Cardiac fibroblast (primary cell): ENCODE measurements at regions not wholly inside any gene's neighbourhood (a gene's known extent, or its start where the extent isn't known, plus 50 kb on each side); places are given as distances from the start of the nearest gene placed in this dataset.

ENCODE experiments used
- DNase-seq, 2 donors: peaks; one replicate each; pipeline versions ENCODE4 v3.0.0 to v3.0.0-alpha.2; 2010; ENCODE audit warnings: low read depth in 2 of 2
- H3K4me3 ChIP-seq, 2 donors: replicated peaks in 1 of 2; 1 replicate in 1 of 2; 2 replicates in 1 of 2; pipeline ENCODE4 v1.5.1; 2011; ENCODE audit warnings: low read depth in 2 of 2, low read length in 2 of 2, mild to moderate bottlenecking in 2 of 2, moderate library complexity in 1 of 2
- CTCF ChIP-seq: IDR thresholded peaks from one replicate; pipeline ENCODE4 v1.5.1; 2011; ENCODE audit warnings: low read depth, mild to moderate bottlenecking, low read length, inconsistent platforms

- no peak overlapping the region for H3K4me3 ChIP-seq
- DNase-seq: peak; percentile 19 to 41
- no peak for TF ChIP-seq CTCF
Observed at GRCh38 chr4:20026456-20026855, 225.2 kb upstream of the SLIT2 start.

- no peak for DNase-seq
- H3K4me3 ChIP-seq: no peak overlapping the region
- no peak for TF ChIP-seq CTCF
Observed at GRCh38 chr4:20022471-20022870, 229.2 kb upstream of the SLIT2 start.

- no peak overlapping the region for H3K4me3 ChIP-seq
- no peak for TF ChIP-seq CTCF
- DNase-seq: no peak
Observed at GRCh38 chr4:20020056-20020455, 231.6 kb upstream of the SLIT2 start.

GRCh38 chr4:20019310-20020015, 232.2 kb upstream of the SLIT2 start:
- no peak overlapping the region for H3K4me3 ChIP-seq
- DNase-seq: peak in 1 of 2 donors; percentile 48
- no peak for TF ChIP-seq CTCF

GRCh38 chr4:20017777-20018115, 234.0 kb upstream of the SLIT2 start:
- H3K4me3 ChIP-seq: no peak overlapping the region
- peak in 1 of 2 donors; percentile 43 for DNase-seq
- no peak for TF ChIP-seq CTCF

- peak; percentile 74 to 83 for DNase-seq
- H3K4me3 ChIP-seq: no peak overlapping the region
- TF ChIP-seq CTCF: no peak
Observed at GRCh38 chr4:20017070-20017776, 234.5 kb upstream of the SLIT2 start.
